ENCODE measurements at regions not wholly inside any gene's neighbourhood (a gene's known extent, or its start where the extent isn't known, plus 50 kb on each side); places are given as distances from the start of the nearest gene placed in this dataset.
A peak's percentile ranks its signal among the peaks of the same experiment; 100 is the strongest.

DNA sequence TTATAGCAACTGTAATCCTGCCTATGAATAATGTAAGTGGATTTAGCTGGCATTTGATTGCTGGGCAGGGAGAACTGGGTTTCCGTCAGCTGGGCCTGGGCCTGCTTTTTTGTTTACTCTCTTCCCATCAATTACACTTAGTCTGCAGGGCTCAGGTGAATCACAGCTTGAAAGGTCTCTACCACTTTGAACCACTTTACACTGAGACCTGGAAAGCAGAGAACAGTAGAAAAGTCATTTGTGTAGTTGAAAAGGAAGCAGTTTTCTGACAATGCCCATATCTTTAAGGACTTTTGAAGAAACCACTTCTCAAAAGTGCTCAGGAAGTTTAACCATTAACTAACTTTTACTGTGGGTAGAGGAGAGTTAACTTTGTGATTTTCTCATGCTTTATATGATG is 315.4 kb upstream of the SASH1 start:
- in situ Hi-C loops (cut with HindIII; ENCODE audit: low sequenced_read_pairs): no loop called here
- DNase-seq (ENCODE audit: low read depth, low spot score): no peak
- no peak overlapping the region for H3K4me3 ChIP-seq (ENCODE audit: low read depth, low read length)
- TF ChIP-seq, protein P1, sequence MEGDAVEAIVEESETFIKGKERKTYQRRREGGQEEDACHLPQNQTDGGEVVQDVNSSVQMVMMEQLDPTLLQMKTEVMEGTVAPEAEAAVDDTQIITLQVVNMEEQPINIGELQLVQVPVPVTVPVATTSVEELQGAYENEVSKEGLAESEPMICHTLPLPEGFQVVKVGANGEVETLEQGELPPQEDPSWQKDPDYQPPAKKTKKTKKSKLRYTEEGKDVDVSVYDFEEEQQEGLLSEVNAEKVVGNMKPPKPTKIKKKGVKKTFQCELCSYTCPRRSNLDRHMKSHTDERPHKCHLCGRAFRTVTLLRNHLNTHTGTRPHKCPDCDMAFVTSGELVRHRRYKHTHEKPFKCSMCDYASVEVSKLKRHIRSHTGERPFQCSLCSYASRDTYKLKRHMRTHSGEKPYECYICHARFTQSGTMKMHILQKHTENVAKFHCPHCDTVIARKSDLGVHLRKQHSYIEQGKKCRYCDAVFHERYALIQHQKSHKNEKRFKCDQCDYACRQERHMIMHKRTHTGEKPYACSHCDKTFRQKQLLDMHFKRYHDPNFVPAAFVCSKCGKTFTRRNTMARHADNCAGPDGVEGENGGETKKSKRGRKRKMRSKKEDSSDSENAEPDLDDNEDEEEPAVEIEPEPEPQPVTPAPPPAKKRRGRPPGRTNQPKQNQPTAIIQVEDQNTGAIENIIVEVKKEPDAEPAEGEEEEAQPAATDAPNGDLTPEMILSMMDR (IDR thresholded peaks at IDR 0.05; ENCODE audit: low read depth, low read length): no peak

DNA sequence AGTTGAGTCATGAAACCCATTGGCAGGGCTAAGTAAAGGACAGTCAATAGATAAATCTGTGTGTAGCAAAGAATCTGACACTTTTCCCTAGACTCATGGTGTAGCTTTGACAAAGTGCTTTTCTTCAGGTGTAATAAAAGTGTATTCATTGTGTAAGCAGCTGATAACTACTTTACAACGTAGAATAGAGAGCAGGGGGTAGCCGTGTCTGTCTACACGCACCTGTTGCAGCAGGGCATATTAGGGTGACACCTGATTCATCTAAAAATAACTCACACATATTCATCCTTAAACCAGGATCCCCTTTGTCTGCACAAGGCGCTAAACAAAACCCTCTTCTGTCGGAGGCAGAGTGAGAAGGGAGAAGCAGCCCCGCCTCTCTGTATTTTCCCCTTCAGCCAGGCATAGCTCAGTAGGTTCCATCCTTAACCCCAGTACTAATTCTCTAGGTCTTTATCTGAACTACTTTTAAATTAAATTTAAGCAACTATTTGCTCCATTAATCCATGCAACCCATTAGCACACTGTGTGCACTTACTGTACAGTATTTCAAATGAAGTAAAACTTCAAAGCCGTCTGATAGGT is 306.7 kb upstream of the SASH1 start:
- in situ Hi-C loops (cut with HindIII; ENCODE audit: low sequenced_read_pairs): no loop called here

DNA sequence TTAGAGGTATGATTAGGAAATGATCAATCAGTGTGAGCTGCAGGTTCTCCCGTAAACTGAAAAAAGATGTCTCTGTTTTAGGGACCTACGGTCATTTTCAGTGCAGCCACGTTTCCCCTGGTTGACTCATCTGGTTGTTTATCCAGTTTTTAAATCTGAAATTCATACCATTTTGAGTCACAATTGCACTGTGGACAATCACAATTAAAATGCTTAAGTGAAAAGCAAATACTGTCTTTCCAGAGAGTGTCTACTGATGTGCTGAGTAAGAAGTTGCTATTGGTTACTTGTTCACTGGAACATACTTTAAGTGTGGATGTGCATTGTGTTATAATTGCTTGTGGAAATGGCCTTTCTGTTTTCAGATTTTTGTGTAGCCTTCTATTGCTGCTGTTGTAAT is 305.1 kb upstream of the SASH1 start:
- in situ Hi-C loops (cut with HindIII; ENCODE audit: low sequenced_read_pairs): no loop called here
- TF ChIP-seq, protein P1 (IDR thresholded peaks at IDR 0.05; ENCODE audit: low read depth, low read length): no peak
- H3K4me3 ChIP-seq (ENCODE audit: low read depth, low read length): no peak overlapping the region
- DNase-seq (ENCODE audit: low read depth, low spot score): no peak

More for the DNA sequence above, 306.7 kb upstream of the SASH1 start:
- no peak overlapping the region for H3K4me3 ChIP-seq (ENCODE audit: low read depth, low read length)
- TF ChIP-seq, protein P1 (IDR thresholded peaks at IDR 0.05; ENCODE audit: low read depth, low read length): no peak
- no peak for DNase-seq (ENCODE audit: low read depth, low spot score)

DNA sequence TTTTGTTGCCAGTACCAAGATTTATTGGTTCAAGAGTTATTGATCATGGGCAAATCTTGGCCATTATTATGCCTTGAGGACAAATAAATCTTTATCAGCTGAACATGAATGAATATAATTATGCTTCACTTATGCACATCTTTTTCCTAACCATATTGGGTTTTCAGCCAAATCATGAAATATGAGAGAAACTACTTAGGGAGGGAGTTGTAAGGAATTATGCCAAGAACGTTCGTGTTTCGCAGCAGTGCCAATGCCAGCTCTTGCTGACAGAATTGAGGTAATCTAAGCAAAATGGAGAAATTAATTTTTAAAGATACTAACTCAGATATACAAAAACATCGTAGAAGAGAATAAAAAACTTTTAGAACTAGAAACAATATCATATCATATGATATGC is 301.1 kb upstream of the SASH1 start:
- in situ Hi-C loops (cut with HindIII; ENCODE audit: low sequenced_read_pairs): no loop called here
- H3K4me3 ChIP-seq (ENCODE audit: low read depth, low read length): no peak overlapping the region
- DNase-seq (ENCODE audit: low read depth, low spot score): no peak
- TF ChIP-seq, protein P1 (IDR thresholded peaks at IDR 0.05; ENCODE audit: low read depth, low read length): no peak

DNA sequence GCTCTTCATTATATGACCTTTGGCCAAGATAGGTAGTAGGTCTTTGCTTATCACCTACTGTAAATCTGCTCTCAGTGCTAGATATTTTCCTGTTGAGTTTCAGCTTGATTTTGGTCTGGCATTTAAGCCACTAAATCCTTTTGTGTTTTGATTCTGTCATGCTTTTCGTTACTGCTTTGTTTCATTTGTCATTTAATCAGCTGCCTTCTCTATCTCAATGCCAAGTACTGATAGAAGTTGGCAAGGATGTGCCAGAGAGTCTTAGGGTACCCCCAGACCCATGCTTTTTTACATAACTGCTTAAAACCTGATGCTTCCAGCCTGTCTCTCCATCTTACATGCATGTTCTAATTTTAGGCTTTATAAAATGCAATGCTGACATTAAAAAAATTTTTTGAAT is 300.1 kb upstream of the SASH1 start:
- DNase-seq (ENCODE audit: low read depth, low spot score): no peak
- in situ Hi-C loops (cut with HindIII; ENCODE audit: low sequenced_read_pairs): no loop called here
- no peak overlapping the region for H3K4me3 ChIP-seq (ENCODE audit: low read depth, low read length)
- TF ChIP-seq, protein P1 (IDR thresholded peaks at IDR 0.05; ENCODE audit: low read depth, low read length): no peak

DNA sequence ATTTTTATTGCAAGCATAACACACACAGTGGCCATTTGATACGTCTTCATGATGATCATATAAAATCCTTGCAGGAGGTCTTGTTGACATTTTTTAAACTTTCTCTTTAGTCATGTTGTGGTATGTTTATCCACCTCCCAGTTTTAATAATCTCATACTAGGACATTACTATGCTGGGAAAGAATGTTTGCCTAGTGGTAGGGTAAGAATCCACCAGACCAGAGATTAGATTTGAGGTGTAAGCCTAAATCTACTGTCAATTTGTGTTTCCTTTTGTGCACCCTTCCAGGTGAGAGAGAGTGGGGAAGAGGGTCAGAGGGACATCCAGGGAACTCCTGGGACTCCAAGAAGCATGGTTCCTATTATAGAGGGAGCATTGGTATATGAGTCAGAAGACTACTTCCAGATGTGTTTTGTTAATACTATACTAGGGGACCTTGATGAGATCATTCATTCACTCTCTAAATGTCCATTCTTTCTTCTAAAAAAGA is 298.3 kb upstream of the SASH1 start:
- DNase-seq (ENCODE audit: low read depth, low spot score): peak; percentile 75
- in situ Hi-C loops (cut with HindIII; ENCODE audit: low sequenced_read_pairs): no loop called here
- TF ChIP-seq, protein P1 (IDR thresholded peaks at IDR 0.05; ENCODE audit: low read depth, low read length): no peak
- no peak overlapping the region for H3K4me3 ChIP-seq (ENCODE audit: low read depth, low read length)

All from astrocyte of the spinal cord (primary cell).